ENCODE measurements at regions not wholly inside any gene's neighbourhood (a gene's known extent, or its start where the extent isn't known, plus 50 kb on each side); places are given as distances from the start of the nearest gene placed in this dataset.

GRCh38 chr12:127253797-127254327, 1013.1 kb upstream of the TMEM132C start:
- no peak overlapping the region for H3K4me3 ChIP-seq (replicated peaks; ENCODE audit: low read depth, low read length)
- TF ChIP-seq, protein P1, sequence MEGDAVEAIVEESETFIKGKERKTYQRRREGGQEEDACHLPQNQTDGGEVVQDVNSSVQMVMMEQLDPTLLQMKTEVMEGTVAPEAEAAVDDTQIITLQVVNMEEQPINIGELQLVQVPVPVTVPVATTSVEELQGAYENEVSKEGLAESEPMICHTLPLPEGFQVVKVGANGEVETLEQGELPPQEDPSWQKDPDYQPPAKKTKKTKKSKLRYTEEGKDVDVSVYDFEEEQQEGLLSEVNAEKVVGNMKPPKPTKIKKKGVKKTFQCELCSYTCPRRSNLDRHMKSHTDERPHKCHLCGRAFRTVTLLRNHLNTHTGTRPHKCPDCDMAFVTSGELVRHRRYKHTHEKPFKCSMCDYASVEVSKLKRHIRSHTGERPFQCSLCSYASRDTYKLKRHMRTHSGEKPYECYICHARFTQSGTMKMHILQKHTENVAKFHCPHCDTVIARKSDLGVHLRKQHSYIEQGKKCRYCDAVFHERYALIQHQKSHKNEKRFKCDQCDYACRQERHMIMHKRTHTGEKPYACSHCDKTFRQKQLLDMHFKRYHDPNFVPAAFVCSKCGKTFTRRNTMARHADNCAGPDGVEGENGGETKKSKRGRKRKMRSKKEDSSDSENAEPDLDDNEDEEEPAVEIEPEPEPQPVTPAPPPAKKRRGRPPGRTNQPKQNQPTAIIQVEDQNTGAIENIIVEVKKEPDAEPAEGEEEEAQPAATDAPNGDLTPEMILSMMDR (IDR thresholded peaks at IDR 0.05; ENCODE audit: insufficient read depth, low read length, poor library complexity, severe bottlenecking), result no peak
- DNase-seq (ENCODE audit: extremely low read depth, insufficient read length), result no peak
- H3K27me3 ChIP-seq (replicated peaks; ENCODE audit: control insufficient read depth, insufficient read depth, low read length), result no peaks in the 10 kb centered on the region
- no peaks in the 10 kb centered on the region for H3K36me3 ChIP-seq (ENCODE audit: control insufficient read depth, insufficient read depth, low read length)

GRCh38 chr12:127254420-127254955, 1012.5 kb upstream of the TMEM132C start:
- TF ChIP-seq, protein P1 (IDR thresholded peaks at IDR 0.05; ENCODE audit: insufficient read depth, low read length, poor library complexity, severe bottlenecking), result no peak
- Histone ChIP-seq H3K27me3 (replicated peaks; ENCODE audit: control insufficient read depth, insufficient read depth, low read length) (no peaks in the 10 kb centered on the region), H3K4me3 (replicated peaks; ENCODE audit: low read depth, low read length) (no peak overlapping the region), H3K36me3 (ENCODE audit: control insufficient read depth, insufficient read depth, low read length) (no peaks in the 10 kb centered on the region)
- DNase-seq (ENCODE audit: extremely low read depth, insufficient read length), result no peak

DNA sequence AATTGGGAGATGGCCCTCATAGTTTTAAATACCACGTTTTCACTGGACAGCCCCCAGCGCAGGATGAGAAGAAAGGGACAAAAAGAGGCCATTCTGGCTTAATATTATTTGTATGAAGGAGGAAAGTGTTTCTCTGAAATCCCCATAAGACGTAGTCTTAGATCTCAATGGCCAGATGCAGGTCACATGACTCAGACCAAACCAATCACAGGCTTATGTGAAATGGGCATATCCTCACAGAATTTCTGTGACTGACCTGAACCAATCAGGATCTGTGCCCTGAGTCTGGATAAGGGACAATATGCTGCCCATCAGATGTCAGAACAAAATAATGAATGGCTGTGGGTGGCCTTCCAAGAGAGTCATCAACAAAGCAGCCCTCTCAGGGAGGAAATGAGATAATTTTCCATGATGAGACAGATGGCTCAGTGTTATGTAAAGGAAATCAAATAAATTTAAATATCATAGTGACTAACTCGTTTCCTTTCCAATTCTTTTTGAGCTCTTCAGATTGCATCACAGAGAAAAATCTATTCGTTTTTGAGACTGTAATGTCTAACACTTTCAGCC, 1009.5 kb upstream of the TMEM132C start:
- TF ChIP-seq, protein P1 (IDR thresholded peaks at IDR 0.05; ENCODE audit: insufficient read depth, low read length, poor library complexity, severe bottlenecking), result no peak
- no peak for DNase-seq (ENCODE audit: extremely low read depth, insufficient read length)
- no peaks in the 10 kb centered on the region for H3K27me3 ChIP-seq (replicated peaks; ENCODE audit: control insufficient read depth, insufficient read depth, low read length)
- no peaks in the 10 kb centered on the region for H3K36me3 ChIP-seq (ENCODE audit: control insufficient read depth, insufficient read depth, low read length)
- no peak overlapping the region for H3K4me3 ChIP-seq (replicated peaks; ENCODE audit: low read depth, low read length)

GRCh38 chr12:127260531-127260930, 1006.4 kb upstream of the TMEM132C start:
- no peaks in the 10 kb centered on the region for H3K27me3 ChIP-seq (replicated peaks; ENCODE audit: control insufficient read depth, insufficient read depth, low read length)
- no peak overlapping the region for H3K4me3 ChIP-seq (replicated peaks; ENCODE audit: low read depth, low read length)
- H3K36me3 ChIP-seq (ENCODE audit: control insufficient read depth, insufficient read depth, low read length), result no peaks in the 10 kb centered on the region
- TF ChIP-seq, protein P1 (IDR thresholded peaks at IDR 0.05; ENCODE audit: insufficient read depth, low read length, poor library complexity, severe bottlenecking), result no peak
- DNase-seq (ENCODE audit: extremely low read depth, insufficient read length), result no peak

DNA sequence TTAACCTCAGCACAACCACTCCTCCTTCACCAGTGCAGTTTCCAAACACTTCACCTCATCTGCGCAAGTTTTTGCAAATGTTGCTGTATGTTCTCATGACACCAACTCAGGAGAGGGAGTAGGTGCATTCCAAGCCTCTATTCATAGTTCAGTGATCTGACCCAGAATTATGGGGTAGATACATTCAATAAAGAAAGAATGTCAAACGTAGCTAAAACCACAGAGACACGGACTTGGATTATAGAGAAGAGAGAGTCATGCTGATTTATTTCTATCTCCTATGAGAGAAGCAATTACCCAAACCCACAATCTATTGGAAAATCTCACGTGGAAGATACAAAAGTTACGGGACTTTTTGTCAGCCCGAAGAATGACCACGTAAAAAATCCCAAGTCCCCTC, 1006.0 kb upstream of the TMEM132C start:
- H3K36me3 ChIP-seq (ENCODE audit: control insufficient read depth, insufficient read depth, low read length), result no peaks in the 10 kb centered on the region
- DNase-seq (ENCODE audit: extremely low read depth, insufficient read length), result no peak
- H3K27me3 ChIP-seq (replicated peaks; ENCODE audit: control insufficient read depth, insufficient read depth, low read length), result no peaks in the 10 kb centered on the region
- TF ChIP-seq, protein P1 (IDR thresholded peaks at IDR 0.05; ENCODE audit: insufficient read depth, low read length, poor library complexity, severe bottlenecking), result no peak
- H3K4me3 ChIP-seq (replicated peaks; ENCODE audit: low read depth, low read length), result no peak overlapping the region

Measured in GM06990 (cell line).